ENCODE measurements at regions not wholly inside any gene's neighbourhood (a gene's known extent, or its start where the extent isn't known, plus 50 kb on each side); places are given as distances from the start of the nearest gene placed in this dataset.
"Not testable (repeated sequence)": the region's sequence is repeated elsewhere in the genome, so short reads cannot be mapped to it uniquely, and the experiment has no call there.

DNA sequence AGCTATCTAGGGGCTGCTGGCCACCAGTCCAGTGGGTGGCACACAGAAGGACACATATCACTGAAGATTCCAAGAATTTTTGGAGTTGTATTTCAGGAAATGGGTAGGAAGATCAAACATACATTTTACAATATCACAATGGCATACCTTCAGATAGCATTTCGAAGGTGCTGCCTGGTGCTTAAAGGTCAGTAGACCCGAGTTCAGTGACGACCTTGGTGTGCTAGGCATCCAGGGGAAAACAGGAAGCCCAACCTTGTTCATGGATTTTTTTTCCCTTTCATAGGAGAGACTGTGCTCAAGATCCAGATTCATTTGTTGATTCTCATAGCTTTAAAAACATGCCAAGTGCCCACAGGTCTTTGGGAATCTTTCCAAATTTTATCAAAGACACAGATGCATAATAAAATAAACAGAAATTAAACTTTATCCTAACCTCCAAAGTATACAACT lies 51.0 kb upstream of the RCBTB2 start:
- DNase-seq (ENCODE audit: insufficient read length, low spot score) = no peak
- FAIRE-seq = no peak

DNA sequence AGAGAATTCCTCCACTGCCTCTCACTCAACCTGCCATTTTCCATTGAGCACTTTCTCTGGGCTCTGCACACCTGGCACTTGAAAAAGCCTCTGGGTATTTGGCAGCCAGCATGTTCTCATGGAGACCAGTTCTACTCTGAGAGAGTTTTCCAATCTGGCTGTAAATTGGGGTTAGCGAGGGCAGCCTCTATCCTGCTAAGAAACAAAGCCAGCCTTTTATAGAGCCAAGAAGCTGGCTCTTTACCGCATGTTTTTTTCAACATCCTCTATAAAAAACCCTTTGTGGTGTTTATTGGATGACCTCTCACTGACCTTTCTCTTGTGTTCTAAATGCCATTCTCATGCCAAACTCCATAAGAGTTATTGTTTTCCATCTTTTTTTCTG lies 52.6 kb upstream of the RCBTB2 start:
- FAIRE-seq (no peak), DNase-seq (ENCODE audit: insufficient read length, low spot score) (no peak)

DNA sequence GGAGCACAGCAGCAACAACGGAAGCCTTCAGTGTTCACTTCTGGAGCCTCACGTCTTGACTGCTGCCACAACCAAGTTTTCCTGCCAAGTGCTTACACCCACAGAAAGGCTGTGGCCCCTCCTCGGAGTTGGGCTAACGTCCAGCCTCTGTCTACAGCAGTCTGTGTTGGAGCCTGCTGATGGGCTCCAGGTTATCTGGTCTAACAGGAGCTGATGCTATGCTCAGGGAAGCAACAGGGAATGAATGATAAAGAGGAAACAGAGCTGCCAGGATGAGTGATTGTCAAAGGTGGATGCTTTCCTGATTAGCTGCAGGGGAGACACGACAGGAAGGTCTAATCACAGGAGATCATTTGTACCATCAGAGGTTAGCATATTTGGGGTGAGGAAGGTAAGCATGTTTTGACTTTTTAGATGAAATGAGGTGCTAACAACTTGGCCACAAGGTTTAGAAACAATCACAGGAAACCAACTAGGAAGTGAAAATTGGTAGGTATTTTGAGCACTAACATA lies 53.8 kb upstream of the RCBTB2 start:
- peak; percentile 97 for FAIRE-seq
- no peak for DNase-seq (ENCODE audit: insufficient read length, low spot score)

DNA sequence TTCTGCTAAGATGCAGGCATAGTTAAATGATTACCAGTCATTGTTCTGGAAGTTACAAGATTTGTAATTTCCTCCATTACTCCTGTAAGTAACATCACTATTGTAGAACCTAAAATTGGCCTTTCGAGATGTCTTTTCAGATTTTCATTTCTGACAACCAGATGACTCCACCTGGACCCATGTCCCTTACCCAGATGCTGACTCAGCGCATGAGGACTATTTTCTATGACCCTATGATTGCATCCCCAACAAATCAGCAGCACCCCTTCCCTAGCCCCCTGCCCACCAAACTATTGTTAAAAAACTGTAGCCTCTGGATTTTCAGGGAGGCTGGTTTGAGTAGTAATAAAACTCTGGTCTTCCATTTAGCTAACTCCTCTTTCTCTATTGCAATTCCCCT lies 55.2 kb upstream of the RCBTB2 start:
- FAIRE-seq = peak; percentile 56
- DNase-seq (ENCODE audit: insufficient read length, low spot score) = no peak

DNA sequence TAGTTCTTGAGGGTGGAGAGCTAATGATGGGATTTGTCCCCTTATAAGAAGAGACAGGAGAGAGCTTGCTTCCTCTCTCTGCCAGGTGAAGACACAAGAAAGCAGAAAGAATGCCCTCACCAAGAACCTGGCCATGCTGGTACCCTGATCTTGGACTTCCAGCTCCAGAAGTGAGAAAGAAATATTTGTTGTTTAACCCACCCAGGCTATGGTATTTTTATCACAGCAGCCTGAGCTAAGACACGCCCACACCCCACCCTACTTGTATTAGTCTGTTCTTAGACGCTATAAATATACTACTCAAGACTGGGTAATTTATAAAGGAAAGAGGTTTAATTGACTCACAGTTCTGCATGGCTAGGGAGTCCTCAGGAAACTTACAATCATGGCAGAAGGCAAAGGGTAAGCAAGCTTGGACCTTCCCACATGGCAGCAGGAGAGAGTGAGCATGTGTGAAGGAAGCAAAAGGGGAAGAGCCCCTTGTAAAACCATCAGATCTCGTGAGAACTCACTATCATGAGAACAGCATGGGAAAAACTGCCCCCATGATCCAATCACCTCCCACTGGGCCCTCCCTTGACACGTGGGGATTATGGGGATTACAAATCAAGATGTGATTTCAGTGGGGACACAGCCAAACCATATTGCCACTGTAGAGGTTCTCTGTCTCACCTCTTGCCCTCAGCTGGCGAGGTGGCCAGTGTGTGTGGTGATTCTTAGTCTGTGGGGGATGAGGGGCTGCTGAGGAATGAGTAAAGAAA lies 57.4 kb upstream of the RCBTB2 start:
- DNase-seq (ENCODE audit: insufficient read length, low spot score) (no peak), FAIRE-seq (peak; percentile 68)

DNA sequence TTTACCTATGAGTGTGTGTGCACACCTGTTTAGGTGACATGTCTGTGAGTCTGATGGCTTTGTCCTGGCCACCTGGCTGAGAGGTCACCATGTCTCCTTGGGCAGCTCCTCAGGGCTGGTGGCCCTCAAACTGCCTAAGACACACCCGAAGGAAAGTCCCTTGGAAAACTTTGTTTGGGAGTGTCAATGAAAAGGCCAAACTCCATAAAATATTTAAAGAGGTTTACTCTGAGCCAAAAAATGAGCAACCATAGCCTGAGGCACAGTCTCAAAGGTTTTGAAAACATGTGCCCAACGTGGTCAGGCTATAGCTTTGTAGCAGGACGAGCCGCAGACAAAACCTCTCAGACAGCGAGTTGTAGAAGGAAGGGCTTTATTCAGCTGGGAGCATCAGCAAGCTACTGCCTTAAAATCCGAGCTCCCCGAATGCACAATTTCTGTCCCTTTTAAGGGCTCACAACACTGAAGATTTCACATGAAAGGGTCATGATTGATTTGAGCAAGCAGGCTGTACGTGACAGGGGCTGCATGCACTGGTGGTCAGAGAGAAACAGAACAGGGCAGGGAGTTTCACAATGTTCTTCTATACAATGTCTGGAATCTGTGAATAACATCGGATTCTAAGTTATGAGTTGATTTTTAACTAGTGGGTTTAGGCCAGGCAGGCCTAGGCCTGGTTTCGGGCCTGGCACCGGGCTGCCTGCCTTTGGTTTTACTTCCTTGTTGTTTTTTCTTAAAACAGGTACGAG lies 58.4 kb upstream of the RCBTB2 start:
- DNase-seq (ENCODE audit: insufficient read length, low spot score) = not testable (repeated sequence)

DNA sequence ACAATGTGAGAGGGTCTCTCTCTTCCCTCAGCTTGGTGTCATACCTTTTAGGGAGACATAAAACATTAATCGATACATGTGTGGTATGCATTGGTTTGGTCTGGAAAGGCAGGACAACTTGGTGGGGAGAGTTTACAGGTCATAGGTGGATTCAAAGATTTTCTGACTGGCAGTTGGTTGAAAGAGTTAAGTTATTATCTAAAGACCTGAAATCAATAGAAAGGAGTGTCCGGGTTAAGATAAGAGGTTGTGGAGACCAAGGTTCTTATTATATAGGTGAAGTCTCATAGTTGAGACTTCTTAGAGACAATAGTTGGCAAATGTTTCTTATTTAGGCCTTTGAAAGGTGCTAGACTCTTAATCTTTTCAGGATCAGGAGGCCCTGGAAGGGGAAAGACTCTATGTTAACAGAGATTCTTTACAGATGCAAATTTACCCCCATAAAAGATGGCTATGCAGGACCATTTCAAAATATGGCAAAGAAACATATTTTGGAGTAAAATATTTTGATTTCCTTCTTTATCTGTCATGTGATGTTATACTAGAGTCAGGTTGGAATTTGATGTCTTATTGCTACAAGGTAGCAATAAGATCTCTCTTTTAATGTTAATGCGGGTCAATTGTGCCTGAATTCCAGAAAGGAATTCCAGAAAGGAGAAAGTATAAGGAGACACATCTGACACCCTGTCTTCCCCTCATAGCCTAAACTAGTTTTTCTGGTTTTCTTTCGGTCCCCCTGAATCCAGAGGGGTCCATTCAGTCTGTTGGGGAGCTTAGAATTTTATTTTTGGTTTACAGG lies 59.2 kb upstream of the RCBTB2 start:
- DNase-seq (ENCODE audit: insufficient read length, low spot score) (no peak), FAIRE-seq (peak; percentile 48)

More for the DNA sequence above, 58.4 kb upstream of the RCBTB2 start:
- peak; percentile 85 for FAIRE-seq

DNA sequence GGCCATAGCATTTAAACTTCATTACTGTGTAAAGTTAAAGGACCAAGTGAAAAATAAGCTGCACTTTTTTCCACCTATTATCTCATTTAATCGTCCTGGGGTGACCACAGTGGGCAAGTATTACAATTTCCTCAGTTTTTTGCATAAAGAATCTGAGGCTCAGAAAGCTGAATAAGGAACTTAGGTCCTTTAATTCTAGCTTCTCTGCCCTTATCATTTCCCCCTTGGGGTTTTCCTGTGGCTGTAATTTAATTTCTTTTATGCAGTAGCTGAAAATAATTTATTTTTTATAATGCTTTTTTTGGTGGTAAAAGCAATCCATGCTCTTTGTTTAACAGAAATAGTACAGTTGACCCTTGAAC lies 59.8 kb upstream of the RCBTB2 start:
- DNase-seq (ENCODE audit: insufficient read length, low spot score) (no peak), FAIRE-seq (no peak)

DNA sequence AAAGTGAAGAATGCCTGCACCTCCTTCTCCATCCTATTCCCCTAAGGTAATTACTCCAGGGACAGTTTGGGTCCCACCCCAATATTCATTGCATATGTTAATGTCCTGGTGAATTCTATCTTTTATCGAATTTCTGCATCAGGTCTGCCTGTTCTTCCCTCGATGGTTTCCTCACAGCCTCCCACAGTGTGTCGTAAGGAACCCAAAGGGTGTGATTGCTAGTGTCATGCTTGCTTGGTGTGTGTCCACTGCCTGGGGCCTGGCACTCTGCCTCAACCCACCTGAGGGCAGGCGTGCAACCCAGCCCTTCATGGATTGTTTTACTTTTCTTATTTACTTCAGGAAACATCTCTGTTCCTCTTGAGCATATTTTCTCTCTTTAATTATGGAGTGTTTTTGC lies 60.2 kb upstream of the CYSLTR2 start:
- no peak for DNase-seq (ENCODE audit: insufficient read length, low spot score)
- peak; percentile 42 for FAIRE-seq

DNA sequence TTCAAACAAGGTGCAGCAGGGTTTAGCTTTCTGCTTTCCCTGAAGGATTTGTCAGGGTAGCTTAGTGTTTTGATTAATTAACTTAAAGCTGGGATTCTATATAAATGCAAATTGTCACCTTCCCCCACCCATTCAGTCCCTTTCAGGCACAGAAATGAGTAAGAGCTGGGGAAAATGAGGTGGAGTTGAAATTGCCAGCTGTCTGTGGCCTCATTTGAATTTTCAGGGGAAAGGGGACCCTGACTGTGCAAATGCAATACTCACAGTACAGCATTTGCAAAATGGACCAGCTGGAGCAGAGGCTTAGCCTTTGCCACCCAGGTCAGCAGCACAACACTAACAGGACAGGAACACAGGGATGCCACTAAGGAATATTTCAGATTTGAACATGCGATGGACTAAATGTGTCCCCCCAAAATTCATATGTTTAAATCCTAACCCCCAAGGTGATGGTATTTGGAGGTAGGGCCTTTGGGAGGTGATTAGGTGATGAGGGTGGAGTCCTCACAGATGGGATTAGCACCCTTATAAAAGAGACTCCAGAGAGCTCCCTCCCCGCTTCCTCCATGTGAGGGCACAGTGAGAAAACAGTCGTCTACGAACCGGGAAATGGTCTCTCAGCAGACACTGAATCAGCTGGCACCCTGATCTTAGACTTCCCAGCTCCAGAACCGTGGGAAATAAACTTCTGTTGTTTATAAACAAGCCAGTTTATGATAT lies 59.5 kb upstream of the CYSLTR2 start:
- FAIRE-seq (peak; percentile 77), DNase-seq (ENCODE audit: insufficient read length, low spot score) (no peak)

DNA sequence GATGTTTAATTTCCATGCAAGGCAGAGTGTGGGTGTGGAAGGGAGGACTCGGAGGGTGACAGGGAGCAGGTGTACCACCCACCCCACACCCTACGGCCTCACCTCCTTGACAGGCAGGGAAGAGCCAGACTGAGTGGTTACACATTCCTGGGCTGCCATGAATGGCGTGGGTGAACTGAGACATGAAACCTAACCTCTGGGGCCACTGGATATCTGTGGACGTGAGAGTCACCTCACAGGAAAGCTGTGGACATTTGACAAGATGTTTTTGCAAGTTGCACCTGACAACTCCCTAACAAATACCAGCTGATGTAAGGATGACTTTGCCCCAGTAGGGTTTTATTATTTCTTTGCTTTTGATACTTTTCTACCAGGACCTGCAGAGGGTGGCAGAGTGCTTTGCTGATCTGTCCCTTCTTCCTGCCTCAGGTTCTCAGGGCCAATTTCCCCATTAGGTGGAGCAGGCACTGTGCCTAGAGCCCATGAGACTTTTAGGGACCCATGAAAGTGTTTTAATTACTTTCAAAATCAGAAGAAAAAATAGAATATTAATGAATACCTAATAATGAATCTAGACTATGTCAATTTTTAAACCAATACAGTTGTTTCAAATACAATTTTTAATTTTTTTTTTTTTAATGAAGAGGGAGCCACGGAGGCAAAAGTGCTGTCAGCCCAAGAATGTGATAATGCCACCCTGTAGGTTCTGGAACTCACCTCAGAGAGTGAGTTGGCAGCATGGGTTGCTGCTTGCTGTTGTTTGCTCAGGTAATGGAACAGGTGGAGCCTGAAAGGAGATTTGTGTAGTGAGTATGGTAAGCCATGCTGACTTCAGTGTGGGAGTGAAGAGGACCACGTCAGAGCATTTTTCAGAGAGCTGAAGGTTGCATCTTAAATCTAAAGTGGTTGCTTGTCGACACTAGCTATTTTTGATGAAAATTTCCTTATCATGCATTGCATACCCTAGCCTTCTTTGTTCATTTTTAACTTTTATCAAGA lies 58.0 kb upstream of the CYSLTR2 start:
- FAIRE-seq (peak; percentile 92), DNase-seq (ENCODE audit: insufficient read length, low spot score) (no peak)

DNA sequence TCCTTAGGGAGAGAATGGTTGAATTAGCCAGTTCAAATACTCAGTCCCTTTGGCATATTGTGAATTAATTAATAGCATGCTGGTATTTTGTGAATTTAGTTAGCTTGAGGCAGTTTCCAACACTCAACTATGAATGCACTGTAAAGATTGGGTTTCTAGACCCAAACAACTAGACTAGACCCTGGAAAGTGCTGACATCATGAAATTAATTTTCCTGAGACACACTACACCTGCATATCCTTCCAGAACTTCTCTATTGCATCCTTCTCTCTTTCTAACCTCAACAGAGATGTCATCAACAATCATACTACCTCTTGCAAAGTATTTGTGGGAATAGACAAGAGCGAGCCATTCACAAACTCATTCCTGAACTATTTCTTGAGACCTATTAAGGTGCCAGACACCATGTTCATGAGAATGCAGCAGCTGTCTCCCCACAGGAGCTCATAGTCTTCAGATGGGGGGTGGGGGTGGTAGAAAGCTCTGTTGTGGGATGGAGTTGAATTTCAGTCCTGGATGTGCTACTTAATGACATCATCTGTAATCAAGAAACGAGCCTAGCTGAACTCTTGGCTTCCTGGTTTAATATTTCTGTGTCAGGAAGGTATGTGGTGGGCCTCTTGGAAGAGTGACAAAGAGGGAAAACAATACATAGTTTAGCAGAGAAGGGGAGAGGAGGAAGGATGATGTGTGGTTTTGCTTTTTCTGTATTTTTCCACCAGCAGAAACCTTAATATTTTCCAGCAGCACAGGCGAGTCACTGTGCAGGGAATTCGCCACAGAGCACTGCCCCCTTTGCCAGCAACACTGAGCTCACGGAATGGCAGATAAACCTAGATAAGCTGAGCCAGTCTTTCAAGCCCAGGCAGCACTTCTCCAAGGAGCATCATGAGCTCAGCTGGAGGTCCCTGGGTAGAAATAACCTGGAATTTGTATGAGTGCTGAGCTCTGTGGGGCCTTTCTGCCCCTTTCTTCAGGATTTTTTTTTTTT lies 53.1 kb upstream of the CYSLTR2 start:
- DNase-seq (ENCODE audit: insufficient read length, low spot score) = no peak

DNA sequence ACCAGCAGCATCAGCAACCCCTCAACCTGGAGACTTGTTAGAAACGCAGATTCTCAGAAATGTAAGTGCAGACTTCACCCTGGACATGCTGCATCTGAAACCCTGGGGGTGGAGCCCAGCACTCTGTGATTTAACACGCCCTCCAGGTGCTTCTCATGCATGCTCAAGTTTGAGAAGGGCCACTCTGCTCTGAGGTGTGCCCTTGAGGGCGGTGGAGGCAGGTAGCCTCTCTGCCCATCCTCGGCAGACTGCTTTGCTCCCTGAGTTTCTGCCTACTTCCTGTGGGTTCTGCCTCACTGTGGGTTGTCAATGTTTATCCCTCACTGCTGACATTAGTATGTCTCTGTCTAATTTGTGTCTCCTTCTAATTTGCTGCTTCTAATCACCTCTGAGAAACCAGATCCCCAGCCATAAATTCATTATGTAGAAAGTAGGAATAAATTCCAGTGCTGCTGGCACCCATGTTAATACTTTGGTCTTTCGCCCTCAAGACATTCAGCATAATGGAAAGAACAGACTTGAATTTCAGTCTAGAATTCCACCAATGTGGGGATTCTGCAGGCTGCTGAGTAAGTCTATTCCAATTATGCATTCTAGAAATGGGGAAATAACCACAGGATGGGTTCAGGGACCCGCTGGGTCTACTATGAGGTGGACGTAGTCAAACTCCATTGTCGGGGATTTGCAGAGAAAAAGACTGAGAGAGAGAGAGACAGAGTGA lies 51.3 kb upstream of the CYSLTR2 start:
- no peak for DNase-seq (ENCODE audit: insufficient read length, low spot score)
- FAIRE-seq = no peak

More for the DNA sequence above, 53.1 kb upstream of the CYSLTR2 start:
- FAIRE-seq = no peak

DNA sequence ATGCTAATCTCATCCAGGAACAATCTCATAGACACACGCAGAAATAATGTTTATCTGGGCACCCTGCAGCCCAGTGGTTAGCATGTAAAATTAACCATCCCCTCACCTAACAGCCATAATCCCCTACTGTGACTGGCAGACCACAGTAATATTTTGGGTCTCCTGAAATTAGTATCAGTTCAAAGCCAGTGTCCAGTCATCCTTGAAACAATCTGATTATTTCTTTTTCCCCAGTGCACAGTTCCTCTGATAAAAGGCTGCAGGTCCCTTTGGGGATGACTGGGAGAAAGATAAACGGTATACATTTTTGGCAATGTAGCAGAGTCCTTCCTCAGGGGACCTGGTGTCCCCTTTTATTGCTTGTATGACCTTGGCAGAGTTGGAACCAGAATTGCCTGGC lies 50.4 kb upstream of the CYSLTR2 start:
- DNase-seq (ENCODE audit: insufficient read length, low spot score) = no peak
- FAIRE-seq = no peak
